ENCODE measurements at regions not wholly inside any gene's neighbourhood (a gene's known extent, or its start where the extent isn't known, plus 50 kb on each side); places are given as distances from the start of the nearest gene placed in this dataset.

GRCh38 chr4:17293901-17294300 lies 218.0 kb downstream of the QDPR start:
- DNase-seq (ENCODE audit: low read depth, low spot score) (no peak), FAIRE-seq (no peak)
- no peak overlapping the region for H3K9ac ChIP-seq (replicated peaks; ENCODE audit: extremely low read depth, insufficient read depth, low read length)
- H3K4me3 ChIP-seq (replicated peaks in 1 of 3; ENCODE audit: insufficient read depth in 1 of 3, low read depth in 1 of 3, low read length in 3 of 3), result no peak overlapping the region
- CTCF ChIA-PET, result no interaction called here
- H4K20me1 ChIP-seq (replicated peaks; ENCODE audit: control insufficient read depth, extremely low read depth, insufficient read depth, low read length), result no peaks in the 10 kb centered on the region
- POLR2A ChIA-PET, result no interaction called here
- H3K36me3 ChIP-seq (ENCODE audit: control insufficient read depth in 2 of 2, extremely low read depth in 1 of 2, insufficient read depth in 2 of 2, low read length in 2 of 2), result no peaks in the 10 kb centered on the region
- intact Hi-C loops (cut with micrococcal nuclease) (no loop called here), dilution Hi-C loops (cut with MboI; ENCODE audit: extremely low pct_ligation_motif_present, low sequenced_read_pairs) (no loop called here)
- no peaks in the 10 kb centered on the region for H3K79me2 ChIP-seq (ENCODE audit: control insufficient read depth, insufficient read depth, low read length)
- no peak for TF ChIP-seq FOS (IDR thresholded peaks at IDR 0.05; ENCODE audit: borderline replicate concordance, insufficient read depth, low read length)
- no peak for TF ChIP-seq POLR2AphosphoS5 (IDR thresholded peaks at IDR 0.05; ENCODE audit: insufficient read depth, low read depth, low read length)
- TF ChIP-seq EZH2 (IDR thresholded peaks at IDR 0.05; ENCODE audit: borderline replicate concordance, low read depth, low read length, severe bottlenecking), result no peak
- no peak for TF ChIP-seq CTCF (IDR thresholded peaks at IDR 0.05; ENCODE audit: extremely low read depth in 1 of 2, insufficient read depth in 1 of 2, low read depth in 1 of 2, low read length in 2 of 2)
- TF ChIP-seq MAX (IDR thresholded peaks at IDR 0.05; ENCODE audit: insufficient read depth, insufficient read length), result no peak
- TF ChIP-seq MYC (IDR thresholded peaks at IDR 0.05; ENCODE audit: low read depth, low read length), result no peak
- TF ChIP-seq POLR2A (IDR thresholded peaks at IDR 0.05; ENCODE audit: low read depth, low read length), result no peak
- no peak for TF ChIP-seq JUN (IDR thresholded peaks at IDR 0.05; ENCODE audit: borderline replicate concordance, insufficient read depth, insufficient read length, low read depth)
- TF ChIP-seq GATA2 (IDR thresholded peaks at IDR 0.05; ENCODE audit: insufficient read depth, insufficient read length, low read depth, low read length), result no peak
- H3K4me1 ChIP-seq (ENCODE audit: control insufficient read depth, extremely low read depth, insufficient read depth, low read length), result no peaks in the 10 kb centered on the region
- H3K9me3 ChIP-seq (replicated peaks; ENCODE audit: control insufficient read depth, insufficient read depth, low read length), result no peaks in the 10 kb centered on the region
- BruUV-seq (replicated peaks), result no TSS peak
- peaks cover 5 to 14% of the 10 kb centered on the region in 2 experiments for H3K27me3 ChIP-seq (ENCODE audit: control insufficient read depth in 2 of 2, insufficient read depth in 2 of 2, low read length in 2 of 2)
- H2AFZ ChIP-seq (ENCODE audit: low read depth, low read length), result no peak overlapping the region
- no peak overlapping the region for H3K4me2 ChIP-seq (ENCODE audit: insufficient read depth, low read length)
- no peaks in the 10 kb centered on the region for H3K9me1 ChIP-seq (replicated peaks; ENCODE audit: control insufficient read depth, extremely low read depth, insufficient read depth, low read length)
- H3K27ac ChIP-seq (ENCODE audit: insufficient read depth, low read depth, low read length), result no peak overlapping the region
